ENCODE measurements at regions not wholly inside any gene's neighbourhood (a gene's known extent, or its start where the extent isn't known, plus 50 kb on each side); places are given as distances from the start of the nearest gene placed in this dataset.

GRCh38 chr5:4036861-4037260, 441.2 kb downstream of the IRX1 start:
- TF ChIP-seq POLR2A (IDR thresholded peaks at IDR 0.05) = no peak
- TF ChIP-seq CTCF (IDR thresholded peaks at IDR 0.05) = no peak
